HL-60 (cell line): ENCODE measurements at regions not wholly inside any gene's neighbourhood (a gene's known extent, or its start where the extent isn't known, plus 50 kb on each side); places are given as distances from the start of the nearest gene placed in this dataset.

ENCODE experiments used
- CTCF ChIP-seq: IDR thresholded peaks from one replicate; pipeline ENCODE4 v1.5.1; 2011; ENCODE audit warnings: low read length, control low read depth, inconsistent platforms; ENCODE audit not compliant: insufficient read depth
- GABPA ChIP-seq: IDR thresholded peaks from 2 replicates; pipeline ENCODE4 v1.6.1; 2012; ENCODE audit warnings: low read depth
- POLR2AphosphoS5 ChIP-seq: IDR thresholded peaks from 2 replicates; pipeline ENCODE4 v1.6.1; 2012; ENCODE audit warnings: low read depth
- REST ChIP-seq: IDR thresholded peaks from 2 replicates; pipeline ENCODE4 v1.6.1; 2012; ENCODE audit warnings: low read depth; ENCODE audit not compliant: insufficient replicate concordance
- SPI1 ChIP-seq: IDR thresholded peaks from 2 replicates; pipeline ENCODE4 v1.6.1; 2012; ENCODE audit warnings: low read depth, mild to moderate bottlenecking, borderline replicate concordance

GRCh38 chr10:29924436-29924835 is 134.9 kb downstream of the JCAD start:
- TF ChIP-seq GABPA (no peak), REST (no peak), CTCF (no peak), SPI1 (no peak), POLR2AphosphoS5 (no peak)
